Stimulated activated naive CD8-positive, alpha-beta T cell treated with anti-CD3 and anti-CD28 coated beads, Interleukin-15, Interleukin-2, amounts not matched to agents 100 U/mL and 50 U/mL, for 24 hours (primary cell): ENCODE measurements at regions not wholly inside any gene's neighbourhood (a gene's known extent, or its start where the extent isn't known, plus 50 kb on each side); places are given as distances from the start of the nearest gene placed in this dataset.

Source experiments
- ATAC-seq: fragments of 150-1000 bp; cut with Tn5 transposase; one replicate; pipeline ENCODE4 v1.10.0; 2021
- DNase-seq: peaks from one replicate; pipeline ENCODE4 v3.0.0; 2021

DNA sequence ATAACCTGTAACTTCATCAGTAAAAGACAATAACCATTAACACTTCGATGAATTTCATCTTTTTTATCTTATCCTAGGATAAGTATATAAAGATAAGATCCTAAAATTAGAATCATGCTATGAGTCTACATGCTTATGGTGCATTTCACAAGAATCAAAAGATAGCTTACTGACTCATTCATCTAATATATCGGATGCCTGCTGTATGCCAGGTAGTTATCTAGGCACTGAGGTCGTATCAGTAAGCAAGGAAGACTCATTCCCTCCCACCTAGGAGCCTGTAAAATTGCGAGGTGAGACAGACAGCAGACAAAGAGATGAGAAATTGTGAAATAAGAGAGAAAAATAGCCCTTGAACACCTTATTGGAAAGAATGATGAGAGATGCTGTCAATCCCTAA lies 240.6 kb upstream of the ADAMTSL1 start:
- ATAC-seq (no peak), DNase-seq (no peak)

DNA sequence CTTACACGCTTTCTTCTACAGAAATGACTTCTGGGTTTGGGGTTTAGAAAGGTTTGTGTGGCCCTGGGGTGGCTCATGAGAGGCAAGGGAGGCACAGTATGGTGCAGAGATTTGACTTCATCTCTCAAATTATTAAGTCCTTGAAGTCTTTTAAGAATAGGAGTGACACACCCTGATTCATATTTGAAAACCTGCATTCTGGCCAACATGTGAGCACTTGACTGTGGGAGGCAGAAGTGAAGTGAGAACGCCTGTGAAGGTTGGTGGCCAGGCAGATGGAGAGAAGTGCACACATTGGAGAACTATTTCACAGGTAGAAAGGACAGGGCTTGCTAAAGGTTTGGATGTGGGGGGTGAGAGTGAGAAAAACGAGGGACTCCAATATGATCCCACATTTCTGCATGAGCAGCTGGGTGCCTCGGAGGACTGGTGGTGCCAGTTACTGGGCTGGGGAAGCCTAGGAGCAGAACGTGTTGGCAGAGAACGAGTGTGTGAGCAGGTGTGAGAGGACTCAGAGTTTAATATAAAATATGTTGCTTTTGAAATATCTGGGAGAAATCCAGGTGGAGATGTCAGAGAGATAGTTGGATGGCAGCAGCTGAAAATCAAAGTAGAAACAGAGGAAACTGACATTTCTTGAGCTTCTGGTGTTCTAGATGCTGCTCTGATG lies 240.0 kb upstream of the ADAMTSL1 start:
- DNase-seq: no peak
- ATAC-seq: no peak

DNA sequence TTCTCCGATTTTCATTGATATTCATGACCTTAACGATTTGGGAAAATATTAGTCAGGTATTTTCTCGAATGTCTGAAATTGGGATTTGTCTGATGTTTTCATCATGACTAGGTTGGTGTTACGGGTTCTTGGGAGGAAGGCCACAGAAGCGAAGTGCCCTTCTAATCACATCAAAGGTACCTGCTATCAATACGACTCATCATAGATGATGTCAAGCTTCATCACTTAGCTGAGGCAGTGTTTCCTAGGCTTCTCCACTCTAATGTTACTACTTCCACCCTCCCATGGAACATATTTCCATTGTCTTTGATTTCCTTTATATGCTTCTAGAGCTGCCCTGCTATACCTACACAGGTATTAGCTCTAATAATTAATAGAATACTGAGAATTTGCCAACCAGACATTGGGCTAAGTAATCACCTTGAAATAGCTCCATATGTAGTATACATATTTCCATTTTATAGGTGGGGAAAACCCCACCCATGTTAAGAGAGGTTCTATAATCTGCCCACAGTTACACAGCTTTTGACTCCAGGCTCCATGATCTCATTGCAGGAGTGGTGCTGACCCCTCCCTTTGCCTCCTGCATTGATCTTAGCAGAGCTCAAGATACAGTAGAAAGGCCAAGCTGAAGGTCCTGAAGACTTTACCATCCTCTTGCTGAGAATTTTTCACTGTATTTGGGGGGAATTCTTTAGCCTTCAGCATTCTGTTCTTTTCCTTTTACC lies 238.6 kb upstream of the ADAMTSL1 start:
- ATAC-seq: peak; percentile 74
- DNase-seq: no peak

DNA sequence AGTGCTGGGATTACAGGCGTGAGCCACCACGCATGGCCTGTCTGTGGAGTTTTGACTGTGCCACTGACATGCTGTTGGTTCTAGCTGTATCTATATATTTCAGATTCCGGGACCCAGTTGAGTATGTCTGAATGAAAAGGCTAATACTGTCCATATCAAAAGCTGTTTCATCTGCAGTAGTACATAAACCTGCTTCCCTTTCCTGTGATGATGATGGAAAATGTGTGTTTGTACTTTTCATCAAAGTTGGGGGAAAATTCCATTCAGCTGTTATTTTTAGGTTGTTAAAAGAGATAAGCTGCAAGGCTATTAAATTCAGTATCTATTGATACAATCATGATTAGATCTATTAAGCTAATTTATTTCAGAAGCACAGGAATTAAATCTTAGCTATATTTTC lies 237.6 kb upstream of the ADAMTSL1 start:
- DNase-seq: no peak
- ATAC-seq: no peak

DNA sequence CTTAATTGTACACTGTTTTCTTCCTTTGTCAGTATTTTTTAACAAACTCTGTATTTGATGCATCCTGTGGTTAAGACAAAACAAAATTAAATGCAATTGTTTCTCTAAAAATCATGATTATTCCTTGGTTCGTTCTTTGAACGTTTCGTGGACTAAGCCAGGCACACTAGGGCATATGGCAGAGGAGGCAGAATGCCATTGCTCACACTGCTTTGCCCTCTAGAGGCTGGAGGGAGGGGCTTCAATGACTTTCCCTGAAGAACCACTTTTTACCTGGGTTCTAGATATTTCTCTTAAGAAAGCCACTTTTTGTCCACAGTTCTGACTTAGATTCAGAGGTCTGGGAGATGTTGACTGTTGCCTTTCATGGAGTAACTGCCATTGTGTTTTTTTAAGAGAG lies 236.2 kb upstream of the ADAMTSL1 start:
- ATAC-seq (no peak), DNase-seq (no peak)

DNA sequence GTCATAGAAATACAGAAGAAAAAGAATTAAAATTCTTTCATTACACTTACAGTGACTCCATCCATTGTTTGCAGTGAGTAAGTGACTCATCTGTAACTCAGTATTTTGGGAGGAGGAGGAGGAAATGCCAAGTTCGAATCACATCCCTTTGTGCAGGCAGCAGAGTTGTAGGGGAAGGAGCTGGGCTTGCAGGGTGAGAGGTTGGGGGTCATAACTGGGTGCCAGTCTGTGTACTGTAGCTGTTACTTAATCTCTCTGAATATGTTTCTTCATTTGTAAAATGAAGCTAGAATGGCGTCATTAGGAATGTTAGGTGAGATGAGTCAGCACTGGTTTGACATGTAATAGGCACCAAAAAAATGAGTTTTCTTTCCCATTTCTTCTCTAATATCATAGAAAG lies 235.7 kb upstream of the ADAMTSL1 start:
- DNase-seq: no peak
- ATAC-seq: peak; percentile 4

DNA sequence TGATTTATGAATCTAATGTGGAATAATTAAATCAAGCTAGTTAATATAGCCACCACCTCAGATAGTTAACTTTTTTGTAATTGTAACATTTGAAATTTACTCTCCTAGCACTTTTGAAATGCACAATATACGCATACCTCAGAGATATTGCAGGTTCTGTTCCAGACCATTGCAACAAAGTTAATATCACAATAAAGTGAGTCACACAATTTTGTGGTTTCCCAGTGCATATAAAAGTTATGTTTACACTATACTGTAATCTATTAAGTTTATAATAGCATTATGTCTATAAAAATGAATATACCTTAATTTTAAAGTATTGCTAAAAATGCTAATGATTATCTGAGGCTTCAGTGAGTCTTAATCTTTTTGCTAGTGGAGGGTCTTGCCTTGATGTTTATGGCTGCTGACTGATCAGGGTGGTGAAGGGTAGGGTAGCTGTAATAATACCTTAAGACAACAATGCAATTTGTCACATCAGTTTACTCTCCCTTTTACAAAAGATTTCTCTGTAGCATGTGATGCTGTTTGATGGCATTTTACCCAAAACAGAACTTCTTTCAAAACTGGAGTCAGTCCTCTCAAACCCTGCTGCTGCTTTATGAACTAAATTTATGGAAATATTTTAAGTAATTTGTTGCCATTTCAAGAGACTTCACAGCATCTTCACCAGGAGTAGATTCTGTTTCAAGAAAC lies 235.1 kb upstream of the ADAMTSL1 start:
- ATAC-seq (no peak), DNase-seq (no peak)

DNA sequence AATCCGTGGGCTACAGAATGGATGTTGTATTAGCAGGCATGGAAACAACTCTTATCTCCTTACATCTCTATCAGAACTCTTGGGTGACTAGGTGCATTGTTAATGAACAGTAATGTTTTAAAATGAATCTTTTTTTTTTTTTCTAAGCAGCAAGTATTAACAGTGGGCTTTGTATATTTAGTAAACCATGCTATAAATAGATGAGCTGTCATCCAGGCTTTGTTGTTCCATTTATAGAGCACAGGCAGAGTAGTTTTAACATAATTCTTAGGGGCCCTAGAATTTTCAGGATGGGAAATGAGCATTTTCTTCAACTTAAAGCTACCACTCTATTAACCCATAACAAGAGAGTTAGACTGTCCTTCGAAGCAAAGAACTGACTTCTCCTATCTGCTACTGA lies 233.7 kb upstream of the ADAMTSL1 start:
- no peak for ATAC-seq
- no peak for DNase-seq

DNA sequence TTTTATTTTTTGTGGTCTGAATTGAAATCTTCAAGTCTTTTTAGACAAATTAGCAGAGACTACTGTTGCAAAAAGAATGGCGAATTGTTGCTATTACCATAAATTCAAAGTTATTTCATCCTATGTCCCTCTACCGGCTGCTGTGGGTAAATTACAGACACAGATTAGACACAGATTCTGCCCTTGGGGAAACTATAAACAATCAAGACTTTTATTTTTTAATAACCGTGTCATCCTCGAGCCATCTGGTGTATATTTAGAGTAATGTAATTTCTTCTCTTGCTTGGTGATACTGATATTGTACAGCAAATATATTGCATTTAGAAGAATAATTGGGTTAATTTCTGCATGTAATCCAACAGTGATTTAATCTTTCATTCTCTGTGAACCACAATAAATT lies 228.0 kb upstream of the ADAMTSL1 start:
- no peak for DNase-seq
- no peak for ATAC-seq

DNA sequence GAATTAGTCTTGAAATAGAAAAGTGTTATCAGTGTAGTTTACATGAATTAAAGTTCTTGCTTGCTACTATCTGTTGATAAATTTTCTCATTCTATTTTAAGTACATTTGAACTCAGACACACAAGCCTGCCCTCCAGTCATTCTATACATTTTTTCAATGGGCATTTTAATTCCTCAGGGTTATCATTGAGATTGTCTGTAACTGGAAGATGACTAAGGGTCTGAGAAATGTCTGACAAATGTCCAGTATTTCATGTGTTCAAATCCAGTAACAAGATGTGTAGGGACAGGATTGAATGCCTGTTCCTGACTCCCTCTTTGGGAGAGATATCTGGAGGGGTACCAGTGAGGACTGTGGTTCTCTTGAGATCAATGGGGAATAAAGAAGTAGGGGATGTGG lies 223.9 kb upstream of the ADAMTSL1 start:
- ATAC-seq (no peak), DNase-seq (no peak)

DNA sequence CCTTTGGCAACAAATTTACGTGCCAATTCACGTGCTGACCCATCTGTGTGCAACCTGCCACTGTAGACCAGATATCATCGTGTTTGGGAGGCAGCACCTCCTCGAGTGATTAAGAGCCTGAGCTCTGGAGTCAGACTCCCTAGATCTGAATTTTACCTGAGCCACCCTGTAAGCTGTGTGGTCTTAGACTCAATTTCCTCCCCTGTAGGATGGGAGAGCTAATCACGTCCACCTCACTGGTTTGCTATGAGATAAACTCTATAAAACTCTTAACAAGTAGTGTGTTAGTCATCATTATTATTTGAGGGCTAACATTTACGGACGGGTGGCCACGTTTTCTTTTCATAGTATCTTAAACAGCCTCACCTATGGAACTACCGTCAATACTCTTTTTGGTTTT lies 220.0 kb upstream of the ADAMTSL1 start:
- no peak for ATAC-seq
- DNase-seq: no peak

DNA sequence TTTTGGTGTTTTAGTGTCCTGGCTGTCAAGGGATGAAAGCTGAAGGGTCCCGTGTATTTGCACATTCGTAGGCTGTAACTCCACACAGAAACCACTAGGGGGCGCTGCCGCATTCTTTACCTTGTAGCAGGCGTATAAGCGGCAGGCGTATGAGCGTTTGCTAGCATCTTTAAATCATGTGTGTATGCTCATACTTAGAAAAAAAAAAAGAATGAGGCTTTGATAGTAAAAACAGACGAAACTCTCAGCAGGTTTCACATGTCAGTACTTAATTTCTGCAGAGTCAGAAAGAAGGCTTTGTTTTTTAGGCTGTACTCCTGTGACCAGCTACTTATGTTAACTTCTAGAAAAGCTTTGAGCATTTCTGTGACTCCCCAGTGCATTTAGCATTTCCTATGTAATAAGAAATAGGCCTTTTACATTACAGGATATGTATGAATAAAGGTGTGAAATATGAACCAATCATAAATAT lies 218.8 kb upstream of the ADAMTSL1 start:
- DNase-seq (peak; percentile 71), ATAC-seq (peak; percentile 75)

DNA sequence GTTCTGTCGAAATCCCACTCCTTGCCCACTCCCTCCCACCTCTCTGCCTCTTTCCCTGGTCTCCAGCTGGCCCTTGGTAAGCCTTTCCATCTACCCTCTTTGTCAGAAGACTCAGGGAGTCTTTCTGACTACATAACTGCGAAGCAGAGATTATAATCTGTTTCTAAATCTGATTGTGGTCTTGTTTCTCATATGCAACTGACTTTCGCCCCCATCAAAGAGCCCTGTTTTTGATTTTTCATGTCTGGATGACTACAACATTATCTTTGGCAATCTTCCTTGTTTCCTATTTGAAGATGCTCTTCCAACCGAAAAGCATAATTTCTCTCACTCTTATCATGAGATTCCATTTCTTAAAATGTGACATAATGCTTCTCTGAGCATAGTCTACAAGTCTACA lies 218.2 kb upstream of the ADAMTSL1 start:
- DNase-seq (no peak), ATAC-seq (no peak)

DNA sequence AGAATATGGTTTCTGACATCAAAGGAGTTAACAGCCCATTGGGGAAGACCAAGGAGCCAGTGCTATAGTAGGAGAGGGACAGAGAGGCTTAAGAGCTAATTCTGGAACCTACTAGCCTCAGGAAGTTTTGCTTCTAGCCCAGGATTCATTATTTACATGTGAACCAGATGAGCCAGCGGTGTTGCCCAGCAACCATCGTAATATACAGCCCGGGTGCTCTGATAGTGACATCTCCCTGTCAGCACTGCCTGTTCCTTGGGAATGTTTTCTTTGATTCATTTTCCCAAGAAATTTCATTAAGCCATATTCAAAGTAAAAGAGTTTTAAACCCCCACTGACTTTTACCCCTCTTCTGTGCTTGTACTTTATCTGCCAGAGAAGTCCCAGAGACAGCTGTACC lies 217.4 kb upstream of the ADAMTSL1 start:
- DNase-seq: no peak
- no peak for ATAC-seq

DNA sequence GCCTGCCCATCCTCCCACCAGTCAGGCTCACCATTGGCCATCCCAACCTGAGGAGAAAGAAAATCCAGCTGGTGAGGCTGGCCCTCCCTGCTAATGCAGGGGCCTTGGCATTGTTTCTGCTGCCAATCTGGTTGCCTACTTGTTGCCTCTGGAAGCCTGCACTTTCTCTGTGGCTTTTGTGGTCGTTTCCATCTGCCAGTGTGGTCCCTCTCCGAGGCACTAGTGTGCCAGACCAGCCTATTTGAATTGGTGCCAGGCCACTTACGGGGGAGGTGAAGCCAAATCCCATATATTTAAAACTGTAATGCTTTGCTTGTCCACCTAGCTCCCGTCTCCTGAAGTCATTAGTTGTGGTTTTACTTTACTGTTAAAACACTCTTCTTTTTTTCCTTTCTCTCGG lies 213.4 kb upstream of the ADAMTSL1 start:
- DNase-seq (no peak), ATAC-seq (no peak)

DNA sequence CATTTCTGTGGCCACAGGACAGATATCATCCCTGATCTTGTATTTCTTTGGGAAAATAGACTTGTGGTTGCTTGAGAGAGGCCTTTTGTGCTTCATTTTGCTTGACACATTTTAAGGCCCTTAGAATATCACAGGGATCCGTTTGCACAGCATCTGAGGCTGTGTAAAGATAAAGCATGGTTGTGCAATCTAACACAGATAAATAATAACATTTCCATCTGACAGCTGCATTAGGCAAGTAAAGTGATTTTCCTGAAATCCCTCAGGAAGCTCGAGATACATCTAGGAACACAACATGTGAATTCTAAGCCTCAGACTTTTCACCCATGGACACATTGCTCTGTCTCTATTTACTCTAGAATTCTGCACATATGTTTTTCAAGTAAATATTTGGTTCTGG lies 212.8 kb upstream of the ADAMTSL1 start:
- DNase-seq: no peak
- no peak for ATAC-seq

DNA sequence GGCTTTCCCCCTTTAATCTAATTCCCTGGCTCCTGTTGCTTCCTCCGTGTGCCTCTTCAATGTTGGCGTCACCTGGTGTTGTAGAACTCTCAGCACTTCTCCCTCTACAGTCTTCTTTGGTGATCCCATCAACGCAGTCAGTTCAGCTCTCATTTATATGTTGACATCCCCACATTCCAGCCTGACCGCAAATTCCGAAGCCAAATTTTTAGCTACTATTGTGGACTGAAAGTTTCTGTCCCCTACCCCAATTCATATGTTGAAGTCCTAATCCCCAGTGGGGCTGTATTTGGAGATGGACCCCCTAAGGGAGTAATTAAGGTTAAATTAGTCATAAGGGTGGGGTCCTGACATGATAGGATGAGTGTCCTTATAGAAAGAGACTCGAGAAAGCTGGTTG lies 210.6 kb upstream of the ADAMTSL1 start:
- DNase-seq (no peak), ATAC-seq (no peak)

DNA sequence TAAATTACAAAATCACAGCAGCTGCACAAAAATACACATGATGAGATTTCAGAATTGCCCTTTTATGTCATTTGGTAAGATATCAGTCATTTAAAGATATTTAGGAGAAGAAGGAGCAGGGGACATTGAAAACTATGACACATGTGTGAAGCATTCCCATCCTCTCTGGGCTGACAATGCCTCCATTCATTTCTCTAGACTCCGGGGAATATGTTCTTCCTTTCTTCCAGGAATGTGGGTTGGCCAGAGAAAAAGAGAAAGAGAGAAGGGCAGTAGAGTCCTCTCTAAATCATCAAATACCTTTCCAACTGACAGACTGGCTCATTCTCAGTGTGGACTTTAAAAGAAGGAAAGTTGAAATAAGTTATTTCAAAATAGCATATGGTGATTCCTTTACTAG lies 205.6 kb upstream of the ADAMTSL1 start:
- ATAC-seq: no peak
- no peak for DNase-seq

DNA sequence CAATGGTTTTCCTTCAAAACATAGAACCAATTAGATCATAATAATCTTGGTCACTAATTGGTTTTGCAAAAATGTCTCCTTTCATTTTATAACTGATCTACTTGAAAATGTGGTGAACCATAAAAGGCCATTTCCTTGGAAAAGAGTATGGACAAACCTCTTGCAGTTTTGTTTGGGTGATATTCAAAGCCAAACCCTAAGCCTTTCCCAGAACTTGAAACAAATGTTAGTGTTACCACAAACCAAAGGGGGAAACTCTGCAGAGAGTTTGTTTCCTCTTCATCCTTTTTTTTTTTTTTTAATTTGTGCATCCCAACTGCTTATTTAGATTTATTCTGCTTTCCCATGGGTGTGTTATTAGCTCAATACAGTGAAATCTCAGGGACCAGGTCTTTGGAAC lies 204.4 kb upstream of the ADAMTSL1 start:
- DNase-seq (no peak), ATAC-seq (no peak)

DNA sequence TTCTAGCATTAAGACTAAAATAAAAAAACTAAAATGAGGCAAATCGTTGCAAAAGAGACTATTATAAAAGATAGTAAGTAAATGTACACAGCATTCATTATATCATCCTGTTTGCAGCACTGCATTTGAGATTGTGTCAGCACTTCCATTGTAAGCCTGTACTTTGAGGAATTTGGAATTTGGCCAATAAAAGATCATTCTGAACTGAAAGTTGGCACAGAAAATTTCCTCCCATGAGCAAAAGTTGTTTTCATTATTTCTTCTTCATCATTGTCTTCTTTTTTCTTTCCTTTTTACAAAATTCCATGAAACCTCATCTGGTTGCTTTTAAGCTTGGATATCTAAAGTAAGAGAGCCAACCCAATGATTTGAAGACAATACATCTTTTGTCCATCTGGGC lies 199.3 kb upstream of the ADAMTSL1 start:
- no peak for DNase-seq

DNA sequence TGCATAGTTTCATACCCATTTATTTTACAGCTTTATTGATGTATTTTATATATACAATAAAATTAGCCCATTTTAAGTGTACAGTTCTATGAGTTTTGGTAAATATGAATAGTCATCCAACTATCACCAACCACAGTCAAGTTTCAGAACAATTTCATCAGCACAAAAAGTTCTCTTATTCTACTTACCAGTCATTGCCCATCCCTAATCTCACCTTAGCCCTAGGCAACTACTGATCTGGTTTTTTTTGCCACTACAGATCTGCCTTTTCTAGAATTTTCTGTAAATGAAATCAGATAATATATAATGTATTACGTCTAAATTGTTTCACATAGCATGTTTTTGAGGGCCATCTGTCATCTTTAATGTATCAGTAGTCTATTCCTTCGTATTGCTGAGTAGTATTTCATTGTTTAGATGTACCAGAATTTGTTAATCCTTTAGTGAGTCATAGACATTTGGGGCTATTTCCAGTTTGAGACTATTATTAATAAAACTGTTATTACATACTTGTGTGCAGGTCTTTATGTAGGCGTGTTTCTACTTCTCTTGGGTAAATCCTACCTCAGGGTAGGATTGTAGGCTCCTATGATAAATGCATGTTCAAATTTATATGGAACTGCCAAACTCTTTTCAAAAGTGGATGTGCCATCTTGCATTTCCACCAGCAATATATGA lies 198.5 kb upstream of the ADAMTSL1 start:
- no peak for ATAC-seq
- DNase-seq: no peak

More for the DNA sequence above, 199.3 kb upstream of the ADAMTSL1 start:
- ATAC-seq: no peak

DNA sequence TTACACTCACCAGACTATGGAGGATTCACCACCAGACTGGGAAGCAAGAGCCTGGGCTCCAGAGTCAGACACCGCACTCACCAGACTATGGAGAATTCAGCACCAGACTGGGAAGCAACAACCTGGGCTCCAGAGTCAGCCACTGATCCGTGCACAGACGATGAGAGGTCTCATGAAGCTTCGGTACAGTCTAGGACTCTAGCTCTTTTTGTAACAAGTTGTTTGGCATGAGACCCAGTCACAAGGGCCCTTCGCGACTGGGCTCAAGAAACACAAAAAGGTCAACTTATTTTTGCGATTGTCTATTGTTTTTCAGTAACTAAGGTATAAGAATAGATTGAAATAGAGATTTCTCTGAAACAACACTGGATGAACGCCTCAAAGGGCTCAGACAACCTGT lies 192.7 kb upstream of the ADAMTSL1 start:
- ATAC-seq: no peak
- no peak for DNase-seq

DNA sequence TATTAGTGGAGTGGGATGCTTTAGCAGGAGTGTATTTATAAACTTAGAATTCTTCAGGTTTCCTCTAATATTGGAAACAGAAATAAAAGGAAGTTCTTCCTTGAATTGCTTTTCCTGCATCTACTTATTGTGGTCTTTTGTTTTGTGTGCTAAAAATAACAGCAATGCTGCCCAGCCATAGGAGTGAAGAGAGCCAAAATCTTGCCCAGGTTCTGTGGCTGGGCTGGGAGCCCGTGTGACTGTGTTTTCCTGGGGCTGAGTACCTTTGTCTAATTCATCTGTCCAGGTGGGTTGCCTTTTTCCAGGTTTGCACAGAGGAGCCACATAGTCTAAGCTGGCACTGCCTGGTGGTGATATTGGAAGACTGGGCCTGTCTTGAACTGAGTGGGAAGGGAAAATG lies 179.7 kb upstream of the ADAMTSL1 start:
- ATAC-seq (no peak), DNase-seq (no peak)
